Tongue (tissue), 1 donor: ENCODE measurements at regions not wholly inside any gene's neighbourhood (a gene's known extent, or its start where the extent isn't known, plus 50 kb on each side); places are given as distances from the start of the nearest gene placed in this dataset.
"Not testable (repeated sequence)": the region's sequence is repeated elsewhere in the genome, so short reads cannot be mapped to it uniquely, and the experiment has no call there.

Experiments used
- DNase-seq: peaks from one replicate; pipeline ENCODE4 v3.0.0-alpha.2; 2015

GRCh38 chr9:129312251-129313122, 134.4 kb upstream of the IER5L start:
- no peak for DNase-seq

GRCh38 chr9:129311643-129312042, 133.6 kb upstream of the IER5L start:
- DNase-seq = no peak

GRCh38 chr9:129310666-129311350, 132.7 kb upstream of the IER5L start:
- no peak for DNase-seq

- no peak for DNase-seq
These were observed 131.8 kb upstream of the IER5L start for GRCh38 chr9:129309906-129310305.

GRCh38 chr9:129309041-129309430, 131.0 kb upstream of the IER5L start:
- no peak for DNase-seq

GRCh38 chr9:129307227-129307970, 129.3 kb upstream of the IER5L start:
- no peak for DNase-seq

- no peak for DNase-seq
These were observed 128.4 kb upstream of the IER5L start for GRCh38 chr9:129306318-129306973.

GRCh38 chr9:129305246-129305645, 127.2 kb upstream of the IER5L start:
- no peak for DNase-seq

GRCh38 chr9:129301941-129302340, 123.9 kb upstream of the IER5L start:
- no peak for DNase-seq

GRCh38 chr9:129296195-129296594, 118.1 kb upstream of the IER5L start:
- not testable (repeated sequence) for DNase-seq

GRCh38 chr9:129291041-129291501, 113.0 kb upstream of the IER5L start:
- DNase-seq = no peak

GRCh38 chr9:129290606-129291005, 112.5 kb upstream of the IER5L start:
- DNase-seq = no peak

GRCh38 chr9:129289883-129290282, 111.8 kb upstream of the IER5L start:
- no peak for DNase-seq

- DNase-seq = no peak
These were observed 111.2 kb upstream of the IER5L start for GRCh38 chr9:129289131-129289731.

GRCh38 chr9:129287619-129288305, 109.7 kb upstream of the IER5L start:
- no peak for DNase-seq

- DNase-seq = no peak
These were observed 108.1 kb upstream of the IER5L start for GRCh38 chr9:129285979-129286772.

- DNase-seq = no peak
These were observed 107.3 kb upstream of the IER5L start for GRCh38 chr9:129285382-129285781.

- DNase-seq = no peak
These were observed 106.7 kb upstream of the IER5L start for GRCh38 chr9:129284607-129285291.

GRCh38 chr9:129283705-129284606, 105.9 kb upstream of the IER5L start:
- DNase-seq = no peak
